LHCN-M2 (cell line): ENCODE measurements at regions not wholly inside any gene's neighbourhood (a gene's known extent, or its start where the extent isn't known, plus 50 kb on each side); places are given as distances from the start of the nearest gene placed in this dataset.
A peak's percentile ranks its signal among the peaks of the same experiment; 100 is the strongest.

Experiments
- DNase-seq: peaks from one replicate; pipeline ENCODE4 v3.0.0-alpha.2; 2012; ENCODE audit warnings: low read depth

DNA sequence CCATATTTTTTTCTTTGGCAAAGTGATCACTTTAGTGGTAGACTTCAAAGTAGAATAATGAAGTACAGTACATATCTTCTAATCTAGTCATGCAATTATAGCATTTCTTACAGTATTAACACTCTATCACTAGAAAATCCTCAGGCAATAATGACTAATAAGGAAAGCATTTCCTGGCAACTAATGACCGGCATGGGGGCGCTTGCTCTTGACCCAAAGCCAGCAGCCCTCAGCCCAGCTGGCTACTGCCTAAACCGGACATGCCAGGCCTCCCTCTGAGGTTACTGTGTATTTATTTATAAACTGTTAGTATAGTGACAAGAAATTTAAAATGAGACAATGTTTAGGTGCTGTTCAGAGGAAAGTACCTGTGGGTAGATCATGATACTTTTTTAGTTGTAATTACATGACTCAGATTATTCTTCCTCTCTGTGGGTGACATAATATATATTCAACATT is 633.8 kb downstream of the PTPRC start:
- peak; percentile 94 for DNase-seq

DNA sequence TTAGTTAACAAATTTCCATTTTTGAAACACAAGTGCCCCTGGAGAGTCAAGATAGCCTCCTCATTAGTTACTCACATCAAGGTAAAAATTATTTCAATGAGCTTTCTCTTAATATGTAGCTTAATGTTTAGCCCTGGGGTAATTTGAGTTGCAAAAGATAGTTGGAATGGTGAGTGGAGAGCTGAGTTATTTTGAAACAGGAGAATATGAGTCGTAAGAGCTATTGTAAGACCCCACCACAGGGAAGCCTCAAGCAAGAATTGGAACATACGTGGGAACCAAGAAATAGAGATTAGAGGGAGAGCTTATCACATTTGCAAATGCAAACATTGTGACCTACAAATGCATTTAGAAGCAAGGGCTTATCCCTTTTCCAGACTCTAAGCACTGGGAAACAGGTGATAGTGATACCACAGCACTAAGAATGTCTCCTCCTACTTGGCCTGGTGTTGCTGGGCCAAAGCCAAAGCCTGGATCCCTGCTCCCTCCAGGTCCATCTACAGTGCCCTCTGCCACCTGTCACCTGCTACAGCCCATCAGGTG is 635.1 kb downstream of the PTPRC start:
- DNase-seq = peak; percentile 66

DNA sequence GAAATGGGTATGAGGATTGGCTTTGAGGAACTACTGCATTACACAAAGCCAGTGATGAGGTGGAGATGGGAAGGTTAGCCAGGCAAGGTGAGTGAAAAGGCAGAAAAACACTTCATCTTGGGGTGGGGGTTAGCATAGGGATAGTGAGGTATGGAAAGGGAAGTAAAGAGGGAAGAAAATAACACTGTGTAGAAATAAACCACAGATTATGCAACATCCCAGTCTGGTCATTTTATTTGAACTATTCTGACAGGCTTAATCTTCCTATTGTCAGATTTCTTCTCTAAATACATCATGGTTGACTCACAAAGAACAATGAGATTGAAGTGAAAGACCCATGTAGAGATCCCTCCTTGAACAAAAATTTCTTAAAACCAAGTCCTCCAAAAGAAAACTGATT is 640.2 kb downstream of the PTPRC start:
- peak; percentile 56 for DNase-seq

GRCh38 chr1:199279872-199280645 is 641.2 kb downstream of the PTPRC start:
- peak; percentile 78 for DNase-seq

- peak; percentile 66 for DNase-seq
Measured at GRCh38 chr1:199282751-199283305, 644.0 kb downstream of the PTPRC start.

DNA sequence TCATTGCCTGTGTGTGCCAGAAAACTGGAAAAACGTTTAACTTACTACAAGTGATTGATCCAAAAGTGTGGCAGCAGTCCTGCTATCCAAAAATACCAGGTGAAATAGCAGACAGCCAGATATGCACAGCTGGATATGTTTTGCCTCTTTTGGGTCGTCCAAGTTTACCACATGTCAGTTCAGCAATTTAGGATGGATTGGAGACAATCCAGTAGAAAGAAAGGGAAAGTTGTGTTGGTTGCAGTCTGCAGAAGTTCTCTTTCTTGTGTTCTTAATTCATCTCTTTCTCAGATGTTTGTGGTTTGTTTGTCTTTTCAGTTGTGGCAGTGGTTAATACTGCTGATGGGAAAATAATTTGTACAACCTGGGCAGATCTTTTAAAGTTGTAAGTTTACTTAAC is 645.0 kb downstream of the PTPRC start:
- DNase-seq = no peak

- no peak for DNase-seq
Measured at GRCh38 chr1:199287206-199287605, 648.4 kb downstream of the PTPRC start.

- no peak for DNase-seq
Measured at GRCh38 chr1:199287647-199288046, 648.8 kb downstream of the PTPRC start.

GRCh38 chr1:199290186-199290585 is 651.3 kb downstream of the PTPRC start:
- DNase-seq = peak; percentile 53

DNA sequence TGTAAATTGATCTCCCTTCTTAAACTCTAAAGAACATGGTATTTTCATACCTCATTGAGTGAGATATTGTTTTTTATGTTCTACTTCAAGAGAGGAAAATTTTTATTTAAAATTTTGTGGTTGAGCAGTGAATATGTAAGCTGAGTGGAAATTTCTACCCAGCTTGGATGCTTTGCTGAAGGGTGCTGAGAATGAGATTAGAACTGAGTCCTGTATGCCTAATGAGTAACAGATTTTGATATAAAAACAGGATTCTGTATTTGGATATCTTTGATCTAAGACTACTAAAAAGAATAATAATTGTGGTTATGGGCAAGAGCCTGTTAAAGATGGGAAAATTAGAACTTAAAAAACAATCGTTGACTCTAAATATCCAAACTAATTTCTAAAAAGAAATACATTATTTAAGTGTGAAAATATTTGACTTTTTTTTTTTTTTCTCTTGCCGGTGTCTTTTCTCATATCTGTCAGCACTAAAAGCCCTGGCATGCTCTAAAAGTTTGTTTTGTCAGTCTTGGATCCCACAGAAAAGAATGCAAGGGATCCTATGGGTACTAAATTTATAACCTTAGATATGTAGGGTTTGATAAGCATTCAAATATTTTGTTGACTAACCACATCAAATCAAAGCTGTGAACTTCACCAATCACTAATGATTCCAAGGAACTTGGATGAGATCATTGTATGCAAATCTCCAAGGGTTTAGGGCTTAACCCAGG is 652.3 kb downstream of the PTPRC start:
- DNase-seq = no peak

GRCh38 chr1:199292896-199293295 is 654.1 kb downstream of the PTPRC start:
- no peak for DNase-seq

GRCh38 chr1:199295107-199295506 is 656.3 kb downstream of the PTPRC start:
- no peak for DNase-seq

DNA sequence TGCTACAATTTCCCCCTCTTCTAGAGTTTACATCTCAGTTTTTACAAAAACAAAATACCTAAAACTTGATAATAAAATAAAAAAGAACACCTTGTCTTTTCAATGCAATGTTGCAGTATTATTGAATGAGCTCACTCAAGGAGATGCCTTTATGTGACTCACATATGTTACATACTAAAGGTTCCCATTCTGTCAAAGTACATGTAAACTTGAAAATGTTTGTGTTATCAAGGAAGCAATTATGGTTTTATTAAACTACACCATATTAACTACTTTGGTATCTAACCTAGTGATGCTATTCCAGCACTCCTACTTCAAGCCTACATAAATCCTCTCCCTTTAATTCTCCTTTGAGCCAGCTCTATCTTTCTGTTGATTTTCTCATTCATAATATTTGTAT is 658.3 kb downstream of the PTPRC start:
- DNase-seq = no peak

- DNase-seq = peak; percentile 35
Measured at GRCh38 chr1:199297887-199298286, 659.0 kb downstream of the PTPRC start.

DNA sequence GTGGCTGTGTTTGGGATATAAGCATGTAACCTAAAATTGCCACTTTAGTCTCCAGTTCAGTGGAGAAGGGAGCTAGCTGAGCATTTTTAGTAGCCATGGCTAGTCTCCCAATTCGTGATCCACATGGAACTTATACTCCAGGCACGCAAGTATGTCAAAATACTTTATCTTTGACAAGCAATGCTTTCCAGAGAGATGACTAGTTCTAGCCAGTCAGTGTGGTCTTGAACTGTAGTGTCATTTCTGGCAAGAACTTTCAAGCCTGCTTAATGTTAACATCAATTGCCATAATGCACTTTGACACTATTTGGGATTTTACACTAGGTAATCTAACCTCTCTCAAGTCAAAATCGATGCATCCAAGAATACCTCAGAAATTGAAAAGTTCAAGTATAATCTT is 660.0 kb downstream of the PTPRC start:
- no peak for DNase-seq

GRCh38 chr1:199301472-199302217 is 662.8 kb downstream of the PTPRC start:
- DNase-seq = no peak

DNA sequence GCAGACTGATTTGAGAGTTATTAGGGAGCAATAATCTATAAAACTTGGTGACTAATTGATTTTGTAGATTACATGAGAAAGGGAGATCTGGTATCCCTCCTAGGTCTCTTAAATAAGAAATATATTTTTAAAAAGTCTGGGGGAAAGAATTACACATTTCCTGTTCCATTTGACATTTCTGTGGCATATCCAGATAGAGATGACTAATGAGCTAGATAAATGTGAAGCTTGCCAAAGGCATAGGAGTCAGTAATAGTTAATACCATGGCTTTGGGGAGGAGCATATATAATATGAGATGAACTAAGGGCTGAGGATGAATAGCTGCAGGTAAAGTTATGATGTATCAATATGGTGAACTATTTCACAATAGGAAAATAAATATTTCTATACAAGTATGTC is 663.7 kb downstream of the PTPRC start:
- peak; percentile 55 for DNase-seq

DNA sequence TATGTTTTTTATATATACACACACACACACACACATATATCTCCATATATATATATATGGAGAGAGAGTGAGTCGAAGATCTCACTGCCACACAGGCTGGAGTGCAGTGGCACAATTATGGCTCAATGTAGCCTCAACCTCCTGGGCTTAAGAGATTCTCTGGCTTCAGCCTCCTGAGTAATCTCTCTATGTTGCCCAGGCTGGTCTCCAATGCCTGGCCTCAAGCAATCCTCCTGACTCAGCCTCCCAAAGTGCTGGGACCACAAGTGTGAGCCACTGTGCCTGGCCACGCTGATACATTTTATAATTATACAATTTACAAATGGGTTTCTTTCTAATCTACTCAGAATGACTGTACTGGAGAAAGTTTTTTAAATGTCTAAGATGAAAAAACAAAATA is 664.2 kb downstream of the PTPRC start:
- no peak for DNase-seq

GRCh38 chr1:199305053-199305452 is 666.2 kb downstream of the PTPRC start:
- DNase-seq = no peak

DNA sequence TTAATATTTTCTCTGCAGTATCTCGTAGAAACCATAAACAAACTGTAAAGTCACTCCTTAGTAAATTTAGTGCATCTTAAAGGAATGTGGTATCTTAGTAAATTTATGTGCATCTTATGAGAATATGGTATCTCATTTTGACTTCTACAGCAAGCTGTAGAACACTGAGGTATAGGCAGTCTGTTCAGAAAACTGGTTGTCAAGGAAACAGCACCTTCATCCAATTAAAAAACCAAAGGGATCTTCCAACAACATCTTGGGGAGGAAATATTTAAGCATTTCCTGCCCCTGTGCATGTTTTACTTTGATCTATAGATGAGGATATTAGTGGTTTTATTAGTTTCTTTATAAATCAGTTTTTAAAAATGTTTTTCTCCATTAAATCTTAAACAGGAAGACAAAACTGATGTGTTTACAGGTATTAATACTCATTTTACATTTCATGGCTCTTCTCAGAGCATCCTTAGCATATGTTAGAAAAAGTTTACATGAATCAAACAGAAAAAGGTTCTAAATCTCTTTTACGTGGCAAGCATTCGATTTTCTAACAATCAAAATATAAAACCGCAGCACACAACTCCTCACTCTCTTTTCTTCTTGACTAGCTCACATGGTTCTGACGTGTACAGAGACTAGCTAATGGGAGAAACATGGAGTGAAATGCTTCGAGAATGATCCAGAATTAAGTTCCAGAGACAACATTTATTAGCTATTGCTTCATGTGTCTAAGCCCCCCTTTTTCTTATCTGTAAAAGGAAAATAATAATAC is 668.8 kb downstream of the PTPRC start:
- no peak for DNase-seq

DNA sequence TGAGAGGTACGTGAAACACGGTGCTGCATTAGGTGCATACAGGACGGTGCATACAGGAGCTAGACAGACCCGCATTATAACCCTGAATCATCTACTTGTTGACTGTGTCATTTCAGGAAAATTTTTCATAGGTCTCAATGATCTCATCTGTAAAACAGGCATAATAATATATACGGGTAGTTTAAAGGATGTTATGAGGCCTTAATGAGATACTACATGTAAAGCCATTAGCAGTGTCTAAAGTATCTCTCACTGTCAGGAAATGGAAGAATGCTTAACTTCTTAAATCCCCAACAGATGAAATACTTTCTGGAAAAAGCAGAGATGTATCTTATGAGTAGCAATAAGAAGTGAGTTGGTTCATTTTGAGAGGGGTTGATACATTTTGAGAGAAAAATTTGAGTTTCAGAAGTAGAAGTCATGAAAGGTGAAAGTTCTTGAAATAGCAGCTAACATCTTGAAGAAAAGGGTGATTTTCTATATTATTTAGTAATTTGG is 669.6 kb downstream of the PTPRC start:
- no peak for DNase-seq
